ENCODE measurements at regions not wholly inside any gene's neighbourhood (a gene's known extent, or its start where the extent isn't known, plus 50 kb on each side); places are given as distances from the start of the nearest gene placed in this dataset.

- no peak for DNase-seq
- Histone ChIP-seq H3K4me3 (ENCODE audit: low read depth, low read length) (no peak overlapping the region), H3K27ac (no peak overlapping the region), H3K36me3 (replicated peaks) (no peaks in the 10 kb centered on the region), H3K27me3 (replicated peaks) (no peaks in the 10 kb centered on the region)
- TF ChIP-seq, protein P1, sequence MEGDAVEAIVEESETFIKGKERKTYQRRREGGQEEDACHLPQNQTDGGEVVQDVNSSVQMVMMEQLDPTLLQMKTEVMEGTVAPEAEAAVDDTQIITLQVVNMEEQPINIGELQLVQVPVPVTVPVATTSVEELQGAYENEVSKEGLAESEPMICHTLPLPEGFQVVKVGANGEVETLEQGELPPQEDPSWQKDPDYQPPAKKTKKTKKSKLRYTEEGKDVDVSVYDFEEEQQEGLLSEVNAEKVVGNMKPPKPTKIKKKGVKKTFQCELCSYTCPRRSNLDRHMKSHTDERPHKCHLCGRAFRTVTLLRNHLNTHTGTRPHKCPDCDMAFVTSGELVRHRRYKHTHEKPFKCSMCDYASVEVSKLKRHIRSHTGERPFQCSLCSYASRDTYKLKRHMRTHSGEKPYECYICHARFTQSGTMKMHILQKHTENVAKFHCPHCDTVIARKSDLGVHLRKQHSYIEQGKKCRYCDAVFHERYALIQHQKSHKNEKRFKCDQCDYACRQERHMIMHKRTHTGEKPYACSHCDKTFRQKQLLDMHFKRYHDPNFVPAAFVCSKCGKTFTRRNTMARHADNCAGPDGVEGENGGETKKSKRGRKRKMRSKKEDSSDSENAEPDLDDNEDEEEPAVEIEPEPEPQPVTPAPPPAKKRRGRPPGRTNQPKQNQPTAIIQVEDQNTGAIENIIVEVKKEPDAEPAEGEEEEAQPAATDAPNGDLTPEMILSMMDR (IDR thresholded peaks at IDR 0.05; ENCODE audit: low read depth, low read length, missing control alignments), result no peak
- in situ Hi-C loops (cut with HindIII; ENCODE audit: low pct_ligation_motif_present, low sequenced_read_pairs), result no loop called here
These were observed 379.4 kb downstream of the ANXA1 start for GRCh38 chr9:73531051-73531532.

DNA sequence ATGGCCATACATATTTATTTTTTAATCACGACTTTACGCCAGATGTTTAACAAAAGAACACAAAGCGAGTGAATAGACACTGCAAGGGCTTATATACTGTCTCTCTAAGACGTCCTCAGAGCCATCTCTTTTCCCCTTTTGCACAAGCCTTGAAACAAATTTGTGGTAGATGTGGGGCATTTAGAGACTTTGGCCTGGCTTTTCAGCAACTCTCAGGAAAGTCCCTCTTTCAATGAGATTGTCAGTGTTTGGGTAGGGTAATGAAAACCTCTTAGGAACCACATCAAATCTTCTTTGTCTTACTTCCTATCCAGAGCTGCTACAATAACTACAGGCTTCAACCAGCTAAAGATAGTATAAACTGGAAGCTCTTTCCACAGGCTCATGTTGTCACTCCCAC lies 380.0 kb downstream of the ANXA1 start:
- TF ChIP-seq, protein P1 (IDR thresholded peaks at IDR 0.05; ENCODE audit: low read depth, low read length, missing control alignments), result no peak
- Histone ChIP-seq H3K4me3 (ENCODE audit: low read depth, low read length) (no peak overlapping the region), H3K27ac (no peak overlapping the region), H3K27me3 (replicated peaks) (no peaks in the 10 kb centered on the region), H3K36me3 (replicated peaks) (no peaks in the 10 kb centered on the region)
- in situ Hi-C loops (cut with HindIII; ENCODE audit: low pct_ligation_motif_present, low sequenced_read_pairs), result no loop called here
- DNase-seq, result no peak

DNA sequence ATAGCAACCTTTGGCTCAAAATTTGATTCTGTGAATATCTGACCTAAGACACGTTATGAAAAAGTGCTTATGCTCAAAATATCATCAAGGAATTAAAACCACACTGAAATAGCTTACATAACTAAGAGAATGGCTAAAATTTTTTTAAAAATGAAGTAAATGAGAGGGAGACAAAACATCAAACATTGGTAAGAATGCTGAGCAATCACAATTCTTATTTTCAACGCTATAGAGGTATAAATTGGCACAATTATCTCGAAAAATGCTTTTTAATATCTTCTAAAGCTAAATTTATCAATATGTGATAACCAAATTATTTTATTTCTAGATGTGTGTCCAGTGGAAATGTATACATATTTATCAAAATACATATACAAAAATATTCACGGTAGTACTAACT lies 381.3 kb downstream of the ANXA1 start:
- in situ Hi-C loops (cut with HindIII; ENCODE audit: low pct_ligation_motif_present, low sequenced_read_pairs), result no loop called here
- Histone ChIP-seq H3K27me3 (replicated peaks) (no peaks in the 10 kb centered on the region), H3K4me3 (ENCODE audit: low read depth, low read length) (no peak overlapping the region)

DNA sequence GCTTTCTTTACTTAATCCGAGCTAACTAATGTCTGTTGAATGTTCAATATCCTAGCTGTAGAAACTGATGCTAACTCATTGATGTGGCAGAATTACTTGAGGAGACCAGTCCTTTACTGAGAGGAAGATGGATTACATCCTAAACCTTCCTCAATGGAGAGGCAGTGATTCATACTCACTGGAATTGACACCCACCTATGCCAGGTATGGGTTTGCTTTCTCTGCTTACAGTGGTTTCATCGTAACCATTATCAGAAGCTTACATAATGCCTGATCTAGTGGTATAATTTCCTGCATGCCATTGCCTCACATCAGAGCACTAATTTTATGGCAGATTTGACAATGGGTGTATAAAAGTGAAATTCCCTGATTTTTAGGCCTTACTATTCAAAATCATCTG lies 384.7 kb downstream of the ANXA1 start:
- DNase-seq, result no peak
- TF ChIP-seq, protein P1 (IDR thresholded peaks at IDR 0.05; ENCODE audit: low read depth, low read length, missing control alignments), result no peak
- H3K36me3 ChIP-seq (replicated peaks), result no peaks in the 10 kb centered on the region
- H3K27ac ChIP-seq, result no peak overlapping the region
- H3K27me3 ChIP-seq (replicated peaks), result no peaks in the 10 kb centered on the region
- in situ Hi-C loops (cut with HindIII; ENCODE audit: low pct_ligation_motif_present, low sequenced_read_pairs), result no loop called here
- H3K4me3 ChIP-seq (ENCODE audit: low read depth, low read length), result no peak overlapping the region

More for the DNA sequence above, 381.3 kb downstream of the ANXA1 start:
- Histone ChIP-seq H3K27ac (no peak overlapping the region), H3K36me3 (replicated peaks) (no peaks in the 10 kb centered on the region)
- TF ChIP-seq, protein P1 (IDR thresholded peaks at IDR 0.05; ENCODE audit: low read depth, low read length, missing control alignments), result no peak
- no peak for DNase-seq

DNA sequence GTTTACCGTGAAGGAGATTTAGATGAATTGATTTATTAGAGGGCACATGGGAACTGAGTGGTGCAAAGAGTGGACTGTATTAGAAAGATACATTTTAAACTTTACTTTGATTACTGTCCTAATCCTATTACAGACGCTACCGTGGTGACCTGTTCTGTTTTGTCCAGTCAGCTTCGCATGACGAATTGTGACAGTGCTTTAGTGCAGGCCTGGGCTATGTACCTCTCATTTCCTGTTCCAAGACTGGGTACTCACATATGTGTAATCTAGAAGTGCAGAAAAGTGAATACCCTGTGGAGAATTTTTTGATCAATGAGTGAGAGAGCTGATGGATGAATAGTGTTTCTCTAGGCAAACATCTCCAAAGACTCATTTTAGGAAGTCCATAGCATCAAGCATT lies 385.9 kb downstream of the ANXA1 start:
- Histone ChIP-seq H3K36me3 (replicated peaks) (no peaks in the 10 kb centered on the region), H3K4me3 (ENCODE audit: low read depth, low read length) (no peak overlapping the region), H3K27me3 (replicated peaks) (no peaks in the 10 kb centered on the region), H3K27ac (no peak overlapping the region)
- TF ChIP-seq, protein P1 (IDR thresholded peaks at IDR 0.05; ENCODE audit: low read depth, low read length, missing control alignments), result no peak
- in situ Hi-C loops (cut with HindIII; ENCODE audit: low pct_ligation_motif_present, low sequenced_read_pairs), result no loop called here
- no peak for DNase-seq

GRCh38 chr9:73539881-73540390 lies 388.3 kb downstream of the ANXA1 start:
- TF ChIP-seq, protein P1 (IDR thresholded peaks at IDR 0.05; ENCODE audit: low read depth, low read length, missing control alignments), result no peak
- in situ Hi-C loops (cut with HindIII; ENCODE audit: low pct_ligation_motif_present, low sequenced_read_pairs), result no loop called here

More at GRCh38 chr9:73539881-73540390, 388.3 kb downstream of the ANXA1 start:
- Histone ChIP-seq H3K4me3 (ENCODE audit: low read depth, low read length) (no peak overlapping the region), H3K27me3 (replicated peaks) (no peaks in the 10 kb centered on the region), H3K36me3 (replicated peaks) (no peaks in the 10 kb centered on the region), H3K27ac (no peak overlapping the region)
- DNase-seq, result no peak

All from brain microvascular endothelial cell (primary cell).